Right lobe of liver (tissue), 4 donors: ENCODE measurements at regions not wholly inside any gene's neighbourhood (a gene's known extent, or its start where the extent isn't known, plus 50 kb on each side); places are given as distances from the start of the nearest gene placed in this dataset.

ENCODE experiments used
- CTCF ChIP-seq, 4 donors: fragments of 200-600 bp in 3 of 4; fragments of 450-650 bp in 1 of 4; IDR thresholded peaks; one replicate each; pipeline versions ENCODE4 v1.5.1 to v1.8.0; 2016 to 2022; ENCODE audit warnings: antibody characterized with exemption in 4 of 4, mild to moderate bottlenecking in 2 of 4
- POLR2A ChIP-seq: fragments of 450-650 bp; IDR thresholded peaks from one replicate; pipeline ENCODE4 v1.6.1; 2017; ENCODE audit warnings: antibody characterized with exemption, mild to moderate bottlenecking
- donor health status: DM: no; HTN: no; CAD: no.
- donor health status: DM: no; HTN: no; CAD: no.
- donor health status: DM: no; HTN: yes; CAD: no.

- TF ChIP-seq CTCF (IDR thresholded peaks at IDR 0.05) (no peak), POLR2A (no peak)
Observed at GRCh38 chr2:82596581-82596980, 1862.5 kb downstream of the SUCLG1 start.
